ENCODE measurements at regions not wholly inside any gene's neighbourhood (a gene's known extent, or its start where the extent isn't known, plus 50 kb on each side); places are given as distances from the start of the nearest gene placed in this dataset.

DNA sequence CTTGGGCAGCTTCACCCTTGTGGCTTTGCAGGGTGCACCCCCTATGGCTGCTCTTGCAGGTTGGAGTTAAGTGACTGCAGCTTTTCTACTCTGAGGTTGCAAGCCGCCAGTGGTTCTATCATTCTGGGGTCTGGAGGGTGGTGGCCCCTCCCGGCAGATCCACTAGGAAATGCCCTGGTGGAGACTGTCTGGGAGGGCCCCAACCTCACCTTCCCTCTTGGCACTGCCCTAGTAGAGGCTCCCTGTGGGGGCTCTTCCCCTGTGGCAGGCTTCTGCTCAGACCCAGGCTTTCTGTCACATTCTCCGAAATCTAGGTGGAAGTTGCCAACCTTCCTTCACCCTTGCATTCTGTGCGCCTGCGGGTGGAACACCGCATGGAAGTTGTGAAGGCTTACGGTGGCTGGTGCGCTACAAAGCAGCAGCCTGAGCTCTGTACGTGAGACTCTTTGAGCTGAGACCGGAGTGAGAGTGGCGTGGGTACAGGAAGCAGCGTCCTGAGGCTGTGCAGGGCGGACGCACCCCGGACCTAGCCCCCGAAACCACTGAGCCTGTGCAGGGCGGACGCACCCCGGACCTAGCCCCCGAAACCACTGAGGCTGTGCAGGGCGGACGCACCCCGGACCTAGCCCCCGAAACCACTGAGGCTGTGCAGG lies 626.7 kb upstream of the FRG1 start:
- no peaks in the 10 kb centered on the region for H3K27me3 ChIP-seq
- no peaks in the 10 kb centered on the region for H3K4me1 ChIP-seq
- H3K4me3 ChIP-seq = no peak overlapping the region
- intact Hi-C loops (cut with DNase I) = no loop called here
- no peak for TF ChIP-seq POLR2A (IDR thresholded peaks at IDR 0.05)
- TF ChIP-seq POLR2AphosphoS5 (IDR thresholded peaks at IDR 0.05; ENCODE audit: insufficient read depth in 1 of 2, low read depth in 1 of 2) = no peak
- TF ChIP-seq, protein P1, sequence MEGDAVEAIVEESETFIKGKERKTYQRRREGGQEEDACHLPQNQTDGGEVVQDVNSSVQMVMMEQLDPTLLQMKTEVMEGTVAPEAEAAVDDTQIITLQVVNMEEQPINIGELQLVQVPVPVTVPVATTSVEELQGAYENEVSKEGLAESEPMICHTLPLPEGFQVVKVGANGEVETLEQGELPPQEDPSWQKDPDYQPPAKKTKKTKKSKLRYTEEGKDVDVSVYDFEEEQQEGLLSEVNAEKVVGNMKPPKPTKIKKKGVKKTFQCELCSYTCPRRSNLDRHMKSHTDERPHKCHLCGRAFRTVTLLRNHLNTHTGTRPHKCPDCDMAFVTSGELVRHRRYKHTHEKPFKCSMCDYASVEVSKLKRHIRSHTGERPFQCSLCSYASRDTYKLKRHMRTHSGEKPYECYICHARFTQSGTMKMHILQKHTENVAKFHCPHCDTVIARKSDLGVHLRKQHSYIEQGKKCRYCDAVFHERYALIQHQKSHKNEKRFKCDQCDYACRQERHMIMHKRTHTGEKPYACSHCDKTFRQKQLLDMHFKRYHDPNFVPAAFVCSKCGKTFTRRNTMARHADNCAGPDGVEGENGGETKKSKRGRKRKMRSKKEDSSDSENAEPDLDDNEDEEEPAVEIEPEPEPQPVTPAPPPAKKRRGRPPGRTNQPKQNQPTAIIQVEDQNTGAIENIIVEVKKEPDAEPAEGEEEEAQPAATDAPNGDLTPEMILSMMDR (IDR thresholded peaks at IDR 0.05) = no peak
- DNase-seq (ENCODE audit: extremely low spot score in 2 of 2) = no peak
- H3K36me3 ChIP-seq = no peaks in the 10 kb centered on the region
- H3K27ac ChIP-seq = no peak overlapping the region
- no peaks in the 10 kb centered on the region for H3K9me3 ChIP-seq

DNA sequence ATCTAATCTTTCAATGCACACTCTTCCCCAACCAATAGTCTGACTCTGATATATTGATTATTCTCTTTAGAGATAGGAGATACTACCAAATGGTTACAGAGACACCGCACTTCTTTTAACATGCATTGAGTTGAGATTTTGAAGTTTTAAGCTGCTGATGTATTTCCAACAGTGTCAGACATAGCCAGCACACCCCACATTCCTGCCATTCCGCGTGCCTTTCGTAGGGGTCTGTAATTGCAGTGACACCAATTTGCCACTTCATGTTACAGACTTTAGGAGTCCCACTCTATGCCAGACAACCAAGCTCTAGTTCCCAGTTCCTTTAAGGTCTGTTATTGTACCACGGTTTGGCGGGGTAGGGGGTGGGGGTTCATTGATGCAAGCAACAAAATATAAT lies 618.2 kb upstream of the FRG1 start:
- intact Hi-C loops (cut with DNase I) = no loop called here
- H3K27me3 ChIP-seq = no peaks in the 10 kb centered on the region
- no peak for TF ChIP-seq POLR2AphosphoS5 (IDR thresholded peaks at IDR 0.05; ENCODE audit: insufficient read depth in 1 of 2, low read depth in 1 of 2)
- TF ChIP-seq, protein P1 (IDR thresholded peaks at IDR 0.05) = no peak
- TF ChIP-seq POLR2A (IDR thresholded peaks at IDR 0.05) = no peak
- no peaks in the 10 kb centered on the region for H3K4me1 ChIP-seq
- H3K9me3 ChIP-seq = no peaks in the 10 kb centered on the region
- DNase-seq (ENCODE audit: extremely low spot score in 2 of 2) = no peak
- no peak overlapping the region for H3K4me3 ChIP-seq
- H3K27ac ChIP-seq = no peak overlapping the region
- no peaks in the 10 kb centered on the region for H3K36me3 ChIP-seq

- no peak for DNase-seq (ENCODE audit: extremely low spot score in 2 of 2)
- TF ChIP-seq POLR2AphosphoS5 (IDR thresholded peaks at IDR 0.05; ENCODE audit: insufficient read depth in 1 of 2, low read depth in 1 of 2) (no peak), POLR2A (IDR thresholded peaks at IDR 0.05) (no peak)
- TF ChIP-seq, protein P1 (IDR thresholded peaks at IDR 0.05) = no peak
- Histone ChIP-seq H3K27me3 (no peaks in the 10 kb centered on the region), H3K4me1 (no peaks in the 10 kb centered on the region), H3K27ac (no peak overlapping the region), H3K36me3 (no peaks in the 10 kb centered on the region), H3K9me3 (no peaks in the 10 kb centered on the region), H3K4me3 (no peak overlapping the region)
- intact Hi-C loops (cut with DNase I) = no loop called here
These were observed 598.8 kb upstream of the FRG1 start for GRCh38 chr4:189341881-189342280.

GRCh38 chr4:189355590-189355989 lies 585.1 kb upstream of the FRG1 start:
- no peak for TF ChIP-seq POLR2AphosphoS5 (IDR thresholded peaks at IDR 0.05; ENCODE audit: insufficient read depth in 1 of 2, low read depth in 1 of 2)
- TF ChIP-seq, protein P1 (IDR thresholded peaks at IDR 0.05) = no peak
- no peak for TF ChIP-seq POLR2A (IDR thresholded peaks at IDR 0.05)
- DNase-seq (ENCODE audit: extremely low spot score in 2 of 2) = no peak

GRCh38 chr4:189362364-189362763 lies 578.3 kb upstream of the FRG1 start:
- Histone ChIP-seq H3K4me1 (no peaks in the 10 kb centered on the region), H3K36me3 (no peaks in the 10 kb centered on the region), H3K27me3 (no peaks in the 10 kb centered on the region), H3K27ac (no peak overlapping the region), H3K4me3 (no peak overlapping the region), H3K9me3 (no peaks in the 10 kb centered on the region)
- DNase-seq (ENCODE audit: extremely low spot score in 2 of 2) = no peak
- TF ChIP-seq POLR2AphosphoS5 (IDR thresholded peaks at IDR 0.05; ENCODE audit: insufficient read depth in 1 of 2, low read depth in 1 of 2) (no peak), POLR2A (IDR thresholded peaks at IDR 0.05) (no peak)
- TF ChIP-seq, protein P1 (IDR thresholded peaks at IDR 0.05) = no peak
- intact Hi-C loops (cut with DNase I) = no loop called here

More at GRCh38 chr4:189355590-189355989, 585.1 kb upstream of the FRG1 start:
- intact Hi-C loops (cut with DNase I) = no loop called here
- Histone ChIP-seq H3K4me1 (no peaks in the 10 kb centered on the region), H3K9me3 (no peaks in the 10 kb centered on the region), H3K36me3 (no peaks in the 10 kb centered on the region), H3K27me3 (no peaks in the 10 kb centered on the region), H3K27ac (no peak overlapping the region), H3K4me3 (no peak overlapping the region)
